ENCODE measurements at regions not wholly inside any gene's neighbourhood (a gene's known extent, or its start where the extent isn't known, plus 50 kb on each side); places are given as distances from the start of the nearest gene placed in this dataset.

GRCh38 chr14:101198398-101199027, 295.0 kb upstream of the RTL1 start:
- Histone ChIP-seq H3K9ac (ENCODE audit: insufficient read depth, low read depth, low read length) (no peak overlapping the region), H3K27me3 (ENCODE audit: control insufficient read depth in 1 of 2, insufficient read depth in 2 of 2, low read length in 2 of 2) (peaks cover 8 to 33% of the 10 kb centered on the region in 2 experiments; a peak in 4 of 5 replicates), H3K4me2 (ENCODE audit: low read depth, low read length) (no peak overlapping the region), H3K4me3 (replicated peaks in 1 of 3; ENCODE audit: insufficient read depth in 1 of 3, low read depth in 2 of 3, low read length in 3 of 3) (no peak overlapping the region), H3K4me1 (ENCODE audit: insufficient read depth, low read length) (no peaks in the 10 kb centered on the region), H4K20me1 (ENCODE audit: insufficient read depth, low read length) (no peaks in the 10 kb centered on the region), H3K9me3 (ENCODE audit: low read length) (no peaks in the 10 kb centered on the region), H3K36me3 (replicated peaks in 1 of 2; ENCODE audit: control insufficient read depth in 1 of 2, insufficient read depth in 2 of 2, low read length in 2 of 2) (no peaks in the 10 kb centered on the region), H3K79me2 (ENCODE audit: insufficient read depth, low read length) (no peaks in the 10 kb centered on the region), H3K27ac (ENCODE audit: extremely low read length, insufficient read depth, low read length) (no peak overlapping the region), H2AFZ (ENCODE audit: low read length) (no peak overlapping the region)
- no TSS peak for BruUV-seq (replicated peaks)
- in situ Hi-C loops (cut with HindIII; ENCODE audit: extremely low pct_ligation_motif_present, low pct_unique_long_range_greater_than_20kb): no loop called here
- WGBS (ENCODE audit: low lambda C conversion rate): 37% methylated on average over 13 of the region's 16 CpGs
- CTCF ChIA-PET (ENCODE audit: low intra/inter-chr PET ratio, low total read pairs): no interaction called here
- no peak for DNase-seq (ENCODE audit: low spot score)
- no peak for ATAC-seq
- TF ChIP-seq, protein P1, sequence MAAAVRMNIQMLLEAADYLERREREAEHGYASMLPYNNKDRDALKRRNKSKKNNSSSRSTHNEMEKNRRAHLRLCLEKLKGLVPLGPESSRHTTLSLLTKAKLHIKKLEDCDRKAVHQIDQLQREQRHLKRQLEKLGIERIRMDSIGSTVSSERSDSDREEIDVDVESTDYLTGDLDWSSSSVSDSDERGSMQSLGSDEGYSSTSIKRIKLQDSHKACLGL (CRISPR knock-in tag; IDR thresholded peaks at IDR 0.05): no peak
- TF ChIP-seq ZSCAN25 (CRISPR knock-in tag; IDR thresholded peaks at IDR 0.05): no peak
- no peak for TF ChIP-seq HDAC2 (CRISPR knock-in tag; IDR thresholded peaks at IDR 0.05)
- TF ChIP-seq MYNN (CRISPR knock-in tag; IDR thresholded peaks at IDR 0.05; ENCODE audit: low read depth): no peak
- TF ChIP-seq SAP130 (CRISPR knock-in tag; IDR thresholded peaks at IDR 0.05; ENCODE audit: low read depth): no peak
- no peak for TF ChIP-seq ZNF781 (CRISPR knock-in tag; IDR thresholded peaks at IDR 0.05; ENCODE audit: borderline replicate concordance, not compliant biosample characterization)
- TF ChIP-seq ZNF546 (CRISPR knock-in tag; conservative IDR thresholded peaks at IDR 0.05): no peak
- TF ChIP-seq AHR (CRISPR knock-in tag; IDR thresholded peaks at IDR 0.05): no peak
- TF ChIP-seq, protein P2, sequence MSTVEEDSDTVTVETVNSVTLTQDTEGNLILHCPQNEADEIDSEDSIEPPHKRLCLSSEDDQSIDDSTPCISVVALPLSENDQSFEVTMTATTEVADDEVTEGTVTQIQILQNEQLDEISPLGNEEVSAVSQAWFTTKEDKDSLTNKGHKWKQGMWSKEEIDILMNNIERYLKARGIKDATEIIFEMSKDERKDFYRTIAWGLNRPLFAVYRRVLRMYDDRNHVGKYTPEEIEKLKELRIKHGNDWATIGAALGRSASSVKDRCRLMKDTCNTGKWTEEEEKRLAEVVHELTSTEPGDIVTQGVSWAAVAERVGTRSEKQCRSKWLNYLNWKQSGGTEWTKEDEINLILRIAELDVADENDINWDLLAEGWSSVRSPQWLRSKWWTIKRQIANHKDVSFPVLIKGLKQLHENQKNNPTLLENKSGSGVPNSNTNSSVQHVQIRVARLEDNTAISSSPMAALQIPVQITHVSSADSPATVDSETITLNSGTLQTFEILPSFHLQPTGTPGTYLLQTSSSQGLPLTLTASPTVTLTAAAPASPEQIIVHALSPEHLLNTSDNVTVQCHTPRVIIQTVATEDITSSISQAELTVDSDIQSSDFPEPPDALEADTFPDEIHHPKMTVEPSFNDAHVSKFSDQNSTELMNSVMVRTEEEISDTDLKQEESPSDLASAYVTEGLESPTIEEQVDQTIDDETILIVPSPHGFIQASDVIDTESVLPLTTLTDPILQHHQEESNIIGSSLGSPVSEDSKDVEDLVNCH (CRISPR knock-in tag; IDR thresholded peaks at IDR 0.05): no peak
- TF ChIP-seq ZNF558 (CRISPR knock-in tag; IDR thresholded peaks at IDR 0.05; ENCODE audit: borderline replicate concordance): no peak
- no peak for TF ChIP-seq PHF8 (CRISPR knock-in tag; IDR thresholded peaks at IDR 0.05)
- no peak for TF ChIP-seq BCL6 (CRISPR knock-in tag; IDR thresholded peaks at IDR 0.05)
- TF ChIP-seq EP300 (IDR thresholded peaks at IDR 0.05; ENCODE audit: low read depth in 2 of 2, low read length in 2 of 2): no peak
- no peak for TF ChIP-seq EP300 (CRISPR knock-in tag; IDR thresholded peaks at IDR 0.05; ENCODE audit: borderline replicate concordance)
- TF ChIP-seq GRHL1 (CRISPR knock-in tag; conservative IDR thresholded peaks at IDR 0.05): no peak
- POLR2A ChIA-PET: no interaction called here
- no peak for FAIRE-seq
- intact Hi-C loops (cut with micrococcal nuclease; ENCODE audit: unreplicated experiment): no loop called here
